GM23338 (cell line): ENCODE measurements at regions not wholly inside any gene's neighbourhood (a gene's known extent, or its start where the extent isn't known, plus 50 kb on each side); places are given as distances from the start of the nearest gene placed in this dataset.

Experiments
- ATAC-seq: fragments of 200-7000 bp; cut with Tn5 transposase; 3 replicates; pipeline ENCODE4 v1.9.1; 2020
- DNase-seq: peaks from one replicate; pipeline ENCODE4 v3.0.0-alpha.2; 2015; ENCODE audit warnings: low spot score
- H2AFZ ChIP-seq: fragments of 200-600 bp; sonication (generic); 2 replicates; pipeline ENCODE4 v1.8.0; 2016; ENCODE audit warnings: antibody characterized with exemption, mild to moderate bottlenecking, moderate library complexity
- H3F3A ChIP-seq: fragments of 200-600 bp; sonication (generic); replicated peaks from 2 replicates; pipeline ENCODE4 v1.8.0; 2017; ENCODE audit warnings: antibody characterized with exemption, mixed run types, low read depth
- H3K27ac ChIP-seq: fragments of 200-600 bp; sonication (generic); 2 replicates; pipeline ENCODE4 v1.6.1; 2016; ENCODE audit warnings: low read depth
- H3K27me3 ChIP-seq: fragments of 200-600 bp; sonication (generic); 2 replicates; pipeline ENCODE4 v1.8.0; 2016; ENCODE audit warnings: mild to moderate bottlenecking, mixed run types, moderate library complexity; ENCODE audit not compliant: insufficient read depth
- H3K36me3 ChIP-seq: fragments of 200-600 bp; sonication (generic); 2 replicates; pipeline ENCODE4 v1.8.0; 2016; ENCODE audit warnings: mild to moderate bottlenecking; ENCODE audit not compliant: insufficient read depth
- H3K4me1 ChIP-seq: fragments of 200-600 bp; sonication (generic); 2 replicates; pipeline ENCODE4 v1.8.0; 2016; ENCODE audit warnings: mild to moderate bottlenecking, moderate library complexity; ENCODE audit not compliant: insufficient read depth
- H3K4me2 ChIP-seq: fragments of 200-600 bp; sonication (generic); 2 replicates; pipeline ENCODE4 v1.7.1; 2017; ENCODE audit warnings: mixed run types
- H3K4me3 ChIP-seq: fragments of 200-600 bp; sonication (generic); 2 replicates; pipeline ENCODE4 v1.6.1; 2016; ENCODE audit warnings: mixed run types
- H3K79me2 ChIP-seq: fragments of 200-600 bp; sonication (generic); replicated peaks from 2 replicates; pipeline ENCODE4 v1.8.0; 2017; ENCODE audit warnings: mild to moderate bottlenecking; ENCODE audit not compliant: insufficient read depth
- H3K9me2 ChIP-seq: fragments of 200-600 bp; sonication (generic); 2 replicates; pipeline ENCODE4 v1.8.0; 2017; ENCODE audit not compliant: insufficient read depth
- H4K20me1 ChIP-seq: fragments of 200-600 bp; sonication (generic); replicated peaks from 2 replicates; pipeline ENCODE4 v1.8.0; 2017; ENCODE audit warnings: mild to moderate bottlenecking; ENCODE audit not compliant: insufficient read depth
- H3K27ac Mint-ChIP-seq: 2 replicates; pipeline ENCODE4 v1.8.0; 2020; ENCODE audit warnings: inconsistent platforms, mild to moderate bottlenecking, moderate library complexity, mixed read lengths
- H3K27me3 Mint-ChIP-seq: 3 replicates; pipeline ENCODE4 v1.8.0; 2022; ENCODE audit warnings: low read depth, mild to moderate bottlenecking, moderate library complexity, mixed read lengths, inconsistent platforms; ENCODE audit not compliant: insufficient read depth, poor library complexity
- H3K36me3 Mint-ChIP-seq: 3 replicates; pipeline ENCODE4 v1.8.0; 2021; ENCODE audit warnings: low read depth, mild to moderate bottlenecking, inconsistent platforms, moderate library complexity, mixed read lengths
- H3K4me1 Mint-ChIP-seq: 3 replicates; pipeline ENCODE4 v1.8.0; 2020; ENCODE audit warnings: mild to moderate bottlenecking, inconsistent platforms, mixed read lengths
- H3K4me3 Mint-ChIP-seq: 3 replicates; pipeline ENCODE4 v1.8.0; 2021; ENCODE audit warnings: moderate library complexity, mild to moderate bottlenecking, inconsistent platforms, mixed read lengths
- H3K9me3 Mint-ChIP-seq: 3 replicates; pipeline ENCODE4 v1.8.0; 2020; ENCODE audit warnings: moderate library complexity, mild to moderate bottlenecking, inconsistent platforms, mixed read lengths
- CREB1 ChIP-seq: fragments of 250-450 bp; sonication (Bioruptor Pico); IDR thresholded peaks from 2 replicates; pipeline ENCODE4 v1.5.0; 2020; ENCODE audit warnings: low read depth, mild to moderate bottlenecking, moderate library complexity
- EZH2 ChIP-seq: fragments of 200-600 bp; sonication (generic); IDR thresholded peaks from one replicate; pipeline ENCODE4 v1.8.0; 2017; ENCODE audit warnings: antibody characterized with exemption, mild to moderate bottlenecking, low read depth; ENCODE audit not compliant: unreplicated experiment
- EZH2phosphoT487 ChIP-seq: fragments of 200-600 bp; sonication (generic); IDR thresholded peaks from one replicate; pipeline ENCODE4 v1.8.1; 2018; ENCODE audit warnings: antibody characterized with exemption; ENCODE audit not compliant: unreplicated experiment
- JUNB ChIP-seq: IDR thresholded peaks from one replicate; pipeline ENCODE4 v1.6.1; 2016; ENCODE audit warnings: antibody characterized with exemption; ENCODE audit not compliant: unreplicated experiment
- NANOG ChIP-seq: IDR thresholded peaks from 2 replicates; pipeline ENCODE4 v1.6.1; 2016; ENCODE audit warnings: antibody characterized with exemption, borderline replicate concordance
- POLR2AphosphoS5 ChIP-seq: IDR thresholded peaks from 2 replicates; pipeline ENCODE4 v1.6.1; 2016; ENCODE audit warnings: antibody characterized with exemption, low read depth
- STAT1 ChIP-seq: IDR thresholded peaks from one replicate; pipeline ENCODE4 v1.6.1; 2016; ENCODE audit warnings: antibody characterized with exemption; ENCODE audit not compliant: unreplicated experiment
- ZNF114 ChIP-seq: fragments of 250-450 bp; sonication (Bioruptor Pico); IDR thresholded peaks from 2 replicates; pipeline ENCODE4 v1.5.0; 2020; ENCODE audit warnings: mild to moderate bottlenecking, moderate library complexity
- ZNF331 ChIP-seq: fragments of 250-450 bp; sonication (Bioruptor Pico); IDR thresholded peaks from 2 replicates; pipeline ENCODE4 v1.5.0; 2020; ENCODE audit warnings: low read depth, mild to moderate bottlenecking, moderate library complexity
- TF ChIP-seq, protein P1 (sequence below), 2 experiments: fragments of 200-600 bp in 1 of 2; sonication (generic) in 1 of 2; conservative IDR thresholded peaks; 2 replicates each; pipeline versions ENCODE4 v1.5.1 to v1.6.1; 2016 to 2017; ENCODE audit warnings: antibody characterized with exemption in 2 of 2, low read depth in 2 of 2, mild to moderate bottlenecking in 2 of 2, moderate library complexity in 1 of 2
- TF ChIP-seq, protein P2 (sequence below): IDR thresholded peaks from 2 replicates; pipeline ENCODE4 v1.6.1; 2016; ENCODE audit warnings: antibody characterized with exemption
- TF ChIP-seq, protein P3 (sequence below): IDR thresholded peaks from one replicate; pipeline ENCODE4 v1.6.1; 2018; ENCODE audit warnings: antibody characterized with exemption; ENCODE audit not compliant: unreplicated experiment
- TF ChIP-seq, protein P4 (sequence below): fragments of 250-450 bp; sonication (Bioruptor Pico); IDR thresholded peaks from 2 replicates; pipeline ENCODE4 v1.5.0; 2020; ENCODE audit warnings: mild to moderate bottlenecking, moderate library complexity

DNA sequence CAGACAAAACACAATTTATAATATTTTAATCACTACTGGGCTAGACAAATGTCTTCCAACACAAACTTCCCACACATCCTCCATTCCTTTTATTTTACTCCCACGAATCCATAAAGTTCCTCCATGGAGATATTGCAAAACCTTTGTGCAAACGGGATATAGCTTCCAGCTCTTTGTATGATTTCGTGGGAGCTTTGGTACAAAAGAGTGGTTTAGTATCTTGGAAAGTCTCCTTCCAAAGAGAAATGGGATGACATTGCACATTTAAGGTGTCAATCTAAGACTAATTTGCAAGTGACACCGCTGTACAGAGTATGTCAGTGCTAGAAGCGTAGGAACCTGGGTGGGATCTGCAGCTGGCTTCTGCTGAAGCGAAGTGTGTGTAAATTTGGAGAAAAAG lies 455.2 kb upstream of the RUNX1 start:
- Histone ChIP-seq H3K36me3 (no peaks in the 10 kb centered on the region), H3K9me2 (peaks cover 9% of the 10 kb centered on the region), H2AFZ (no peak overlapping the region; the same call in 1 of the 2 replicates), H3F3A (no peaks in the 10 kb centered on the region), H4K20me1 (no peaks in the 10 kb centered on the region), H3K27ac (no peak overlapping the region), H3K27me3 (no peaks in the 10 kb centered on the region), H3K4me2 (0 out of 2 replicates have a peak overlapping the region, but pooled peaks have one; percentile 16), H3K4me1 (peaks cover 58% of the 10 kb centered on the region), H3K4me3 (no peak overlapping the region), H3K79me2 (no peaks in the 10 kb centered on the region)
- Mint-ChIP-seq H3K27me3 (peaks cover 7% of the 10 kb centered on the region), H3K27ac (no peak overlapping the region), H3K36me3 (peaks cover 9% of the 10 kb centered on the region; the same call in 2 of the 3 replicates), H3K4me3 (no peak overlapping the region), H3K9me3 (peaks cover 14% of the 10 kb centered on the region), H3K4me1 (peaks cover 68% of the 10 kb centered on the region)
- TF ChIP-seq NANOG (no peak), EZH2 (no peak), POLR2AphosphoS5 (no peak), ZNF114 (CRISPR knock-in tag) (no peak), JUNB (no peak), CREB1 (CRISPR knock-in tag) (no peak), EZH2phosphoT487 (no peak), ZNF331 (no peak), STAT1 (no peak)
- TF ChIP-seq, protein P1, sequence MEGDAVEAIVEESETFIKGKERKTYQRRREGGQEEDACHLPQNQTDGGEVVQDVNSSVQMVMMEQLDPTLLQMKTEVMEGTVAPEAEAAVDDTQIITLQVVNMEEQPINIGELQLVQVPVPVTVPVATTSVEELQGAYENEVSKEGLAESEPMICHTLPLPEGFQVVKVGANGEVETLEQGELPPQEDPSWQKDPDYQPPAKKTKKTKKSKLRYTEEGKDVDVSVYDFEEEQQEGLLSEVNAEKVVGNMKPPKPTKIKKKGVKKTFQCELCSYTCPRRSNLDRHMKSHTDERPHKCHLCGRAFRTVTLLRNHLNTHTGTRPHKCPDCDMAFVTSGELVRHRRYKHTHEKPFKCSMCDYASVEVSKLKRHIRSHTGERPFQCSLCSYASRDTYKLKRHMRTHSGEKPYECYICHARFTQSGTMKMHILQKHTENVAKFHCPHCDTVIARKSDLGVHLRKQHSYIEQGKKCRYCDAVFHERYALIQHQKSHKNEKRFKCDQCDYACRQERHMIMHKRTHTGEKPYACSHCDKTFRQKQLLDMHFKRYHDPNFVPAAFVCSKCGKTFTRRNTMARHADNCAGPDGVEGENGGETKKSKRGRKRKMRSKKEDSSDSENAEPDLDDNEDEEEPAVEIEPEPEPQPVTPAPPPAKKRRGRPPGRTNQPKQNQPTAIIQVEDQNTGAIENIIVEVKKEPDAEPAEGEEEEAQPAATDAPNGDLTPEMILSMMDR (conservative IDR thresholded peaks at IDR 0.05; ENCODE audit: low read depth in 2 of 2): no peak
- TF ChIP-seq, protein P2, sequence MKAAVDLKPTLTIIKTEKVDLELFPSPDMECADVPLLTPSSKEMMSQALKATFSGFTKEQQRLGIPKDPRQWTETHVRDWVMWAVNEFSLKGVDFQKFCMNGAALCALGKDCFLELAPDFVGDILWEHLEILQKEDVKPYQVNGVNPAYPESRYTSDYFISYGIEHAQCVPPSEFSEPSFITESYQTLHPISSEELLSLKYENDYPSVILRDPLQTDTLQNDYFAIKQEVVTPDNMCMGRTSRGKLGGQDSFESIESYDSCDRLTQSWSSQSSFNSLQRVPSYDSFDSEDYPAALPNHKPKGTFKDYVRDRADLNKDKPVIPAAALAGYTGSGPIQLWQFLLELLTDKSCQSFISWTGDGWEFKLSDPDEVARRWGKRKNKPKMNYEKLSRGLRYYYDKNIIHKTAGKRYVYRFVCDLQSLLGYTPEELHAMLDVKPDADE: no peak
- TF ChIP-seq, protein P3, sequence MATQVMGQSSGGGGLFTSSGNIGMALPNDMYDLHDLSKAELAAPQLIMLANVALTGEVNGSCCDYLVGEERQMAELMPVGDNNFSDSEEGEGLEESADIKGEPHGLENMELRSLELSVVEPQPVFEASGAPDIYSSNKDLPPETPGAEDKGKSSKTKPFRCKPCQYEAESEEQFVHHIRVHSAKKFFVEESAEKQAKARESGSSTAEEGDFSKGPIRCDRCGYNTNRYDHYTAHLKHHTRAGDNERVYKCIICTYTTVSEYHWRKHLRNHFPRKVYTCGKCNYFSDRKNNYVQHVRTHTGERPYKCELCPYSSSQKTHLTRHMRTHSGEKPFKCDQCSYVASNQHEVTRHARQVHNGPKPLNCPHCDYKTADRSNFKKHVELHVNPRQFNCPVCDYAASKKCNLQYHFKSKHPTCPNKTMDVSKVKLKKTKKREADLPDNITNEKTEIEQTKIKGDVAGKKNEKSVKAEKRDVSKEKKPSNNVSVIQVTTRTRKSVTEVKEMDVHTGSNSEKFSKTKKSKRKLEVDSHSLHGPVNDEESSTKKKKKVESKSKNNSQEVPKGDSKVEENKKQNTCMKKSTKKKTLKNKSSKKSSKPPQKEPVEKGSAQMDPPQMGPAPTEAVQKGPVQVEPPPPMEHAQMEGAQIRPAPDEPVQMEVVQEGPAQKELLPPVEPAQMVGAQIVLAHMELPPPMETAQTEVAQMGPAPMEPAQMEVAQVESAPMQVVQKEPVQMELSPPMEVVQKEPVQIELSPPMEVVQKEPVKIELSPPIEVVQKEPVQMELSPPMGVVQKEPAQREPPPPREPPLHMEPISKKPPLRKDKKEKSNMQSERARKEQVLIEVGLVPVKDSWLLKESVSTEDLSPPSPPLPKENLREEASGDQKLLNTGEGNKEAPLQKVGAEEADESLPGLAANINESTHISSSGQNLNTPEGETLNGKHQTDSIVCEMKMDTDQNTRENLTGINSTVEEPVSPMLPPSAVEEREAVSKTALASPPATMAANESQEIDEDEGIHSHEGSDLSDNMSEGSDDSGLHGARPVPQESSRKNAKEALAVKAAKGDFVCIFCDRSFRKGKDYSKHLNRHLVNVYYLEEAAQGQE: no peak
- TF ChIP-seq, protein P4, sequence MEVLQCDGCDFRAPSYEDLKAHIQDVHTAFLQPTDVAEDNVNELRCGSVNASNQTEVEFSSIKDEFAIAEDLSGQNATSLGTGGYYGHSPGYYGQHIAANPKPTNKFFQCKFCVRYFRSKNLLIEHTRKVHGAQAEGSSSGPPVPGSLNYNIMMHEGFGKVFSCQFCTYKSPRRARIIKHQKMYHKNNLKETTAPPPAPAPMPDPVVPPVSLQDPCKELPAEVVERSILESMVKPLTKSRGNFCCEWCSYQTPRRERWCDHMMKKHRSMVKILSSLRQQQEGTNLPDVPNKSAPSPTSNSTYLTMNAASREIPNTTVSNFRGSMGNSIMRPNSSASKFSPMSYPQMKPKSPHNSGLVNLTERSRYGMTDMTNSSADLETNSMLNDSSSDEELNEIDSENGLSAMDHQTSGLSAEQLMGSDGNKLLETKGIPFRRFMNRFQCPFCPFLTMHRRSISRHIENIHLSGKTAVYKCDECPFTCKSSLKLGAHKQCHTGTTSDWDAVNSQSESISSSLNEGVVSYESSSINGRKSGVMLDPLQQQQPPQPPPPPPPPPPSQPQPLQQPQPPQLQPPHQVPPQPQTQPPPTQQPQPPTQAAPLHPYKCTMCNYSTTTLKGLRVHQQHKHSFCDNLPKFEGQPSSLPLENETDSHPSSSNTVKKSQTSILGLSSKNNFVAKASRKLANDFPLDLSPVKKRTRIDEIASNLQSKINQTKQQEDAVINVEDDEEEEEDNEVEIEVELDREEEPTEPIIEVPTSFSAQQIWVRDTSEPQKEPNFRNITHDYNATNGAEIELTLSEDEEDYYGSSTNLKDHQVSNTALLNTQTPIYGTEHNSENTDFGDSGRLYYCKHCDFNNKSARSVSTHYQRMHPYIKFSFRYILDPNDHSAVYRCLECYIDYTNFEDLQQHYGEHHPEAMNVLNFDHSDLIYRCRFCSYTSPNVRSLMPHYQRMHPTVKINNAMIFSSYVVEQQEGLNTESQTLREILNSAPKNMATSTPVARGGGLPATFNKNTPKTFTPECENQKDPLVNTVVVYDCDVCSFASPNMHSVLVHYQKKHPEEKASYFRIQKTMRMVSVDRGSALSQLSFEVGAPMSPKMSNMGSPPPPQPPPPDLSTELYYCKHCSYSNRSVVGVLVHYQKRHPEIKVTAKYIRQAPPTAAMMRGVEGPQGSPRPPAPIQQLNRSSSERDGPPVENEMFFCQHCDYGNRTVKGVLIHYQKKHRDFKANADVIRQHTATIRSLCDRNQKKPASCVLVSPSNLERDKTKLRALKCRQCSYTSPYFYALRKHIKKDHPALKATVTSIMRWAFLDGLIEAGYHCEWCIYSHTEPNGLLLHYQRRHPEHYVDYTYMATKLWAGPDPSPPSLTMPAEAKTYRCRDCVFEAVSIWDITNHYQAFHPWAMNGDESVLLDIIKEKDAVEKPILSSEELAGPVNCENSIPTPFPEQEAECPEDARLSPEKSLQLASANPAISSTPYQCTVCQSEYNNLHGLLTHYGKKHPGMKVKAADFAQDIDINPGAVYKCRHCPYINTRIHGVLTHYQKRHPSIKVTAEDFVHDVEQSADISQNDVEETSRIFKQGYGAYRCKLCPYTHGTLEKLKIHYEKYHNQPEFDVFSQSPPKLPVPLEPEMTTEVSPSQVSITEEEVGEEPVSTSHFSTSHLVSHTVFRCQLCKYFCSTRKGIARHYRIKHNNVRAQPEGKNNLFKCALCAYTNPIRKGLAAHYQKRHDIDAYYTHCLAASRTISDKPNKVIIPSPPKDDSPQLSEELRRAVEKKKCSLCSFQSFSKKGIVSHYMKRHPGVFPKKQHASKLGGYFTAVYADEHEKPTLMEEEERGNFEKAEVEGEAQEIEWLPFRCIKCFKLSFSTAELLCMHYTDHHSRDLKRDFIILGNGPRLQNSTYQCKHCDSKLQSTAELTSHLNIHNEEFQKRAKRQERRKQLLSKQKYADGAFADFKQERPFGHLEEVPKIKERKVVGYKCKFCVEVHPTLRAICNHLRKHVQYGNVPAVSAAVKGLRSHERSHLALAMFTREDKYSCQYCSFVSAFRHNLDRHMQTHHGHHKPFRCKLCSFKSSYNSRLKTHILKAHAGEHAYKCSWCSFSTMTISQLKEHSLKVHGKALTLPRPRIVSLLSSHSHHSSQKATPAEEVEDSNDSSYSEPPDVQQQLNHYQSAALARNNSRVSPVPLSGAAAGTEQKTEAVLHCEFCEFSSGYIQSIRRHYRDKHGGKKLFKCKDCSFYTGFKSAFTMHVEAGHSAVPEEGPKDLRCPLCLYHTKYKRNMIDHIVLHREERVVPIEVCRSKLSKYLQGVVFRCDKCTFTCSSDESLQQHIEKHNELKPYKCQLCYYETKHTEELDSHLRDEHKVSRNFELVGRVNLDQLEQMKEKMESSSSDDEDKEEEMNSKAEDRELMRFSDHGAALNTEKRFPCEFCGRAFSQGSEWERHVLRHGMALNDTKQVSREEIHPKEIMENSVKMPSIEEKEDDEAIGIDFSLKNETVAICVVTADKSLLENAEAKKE: no peak
- DNase-seq (no peak), ATAC-seq (no peak)
